ENCODE measurements at regions not wholly inside any gene's neighbourhood (a gene's known extent, or its start where the extent isn't known, plus 50 kb on each side); places are given as distances from the start of the nearest gene placed in this dataset.

- TF ChIP-seq, protein P1, sequence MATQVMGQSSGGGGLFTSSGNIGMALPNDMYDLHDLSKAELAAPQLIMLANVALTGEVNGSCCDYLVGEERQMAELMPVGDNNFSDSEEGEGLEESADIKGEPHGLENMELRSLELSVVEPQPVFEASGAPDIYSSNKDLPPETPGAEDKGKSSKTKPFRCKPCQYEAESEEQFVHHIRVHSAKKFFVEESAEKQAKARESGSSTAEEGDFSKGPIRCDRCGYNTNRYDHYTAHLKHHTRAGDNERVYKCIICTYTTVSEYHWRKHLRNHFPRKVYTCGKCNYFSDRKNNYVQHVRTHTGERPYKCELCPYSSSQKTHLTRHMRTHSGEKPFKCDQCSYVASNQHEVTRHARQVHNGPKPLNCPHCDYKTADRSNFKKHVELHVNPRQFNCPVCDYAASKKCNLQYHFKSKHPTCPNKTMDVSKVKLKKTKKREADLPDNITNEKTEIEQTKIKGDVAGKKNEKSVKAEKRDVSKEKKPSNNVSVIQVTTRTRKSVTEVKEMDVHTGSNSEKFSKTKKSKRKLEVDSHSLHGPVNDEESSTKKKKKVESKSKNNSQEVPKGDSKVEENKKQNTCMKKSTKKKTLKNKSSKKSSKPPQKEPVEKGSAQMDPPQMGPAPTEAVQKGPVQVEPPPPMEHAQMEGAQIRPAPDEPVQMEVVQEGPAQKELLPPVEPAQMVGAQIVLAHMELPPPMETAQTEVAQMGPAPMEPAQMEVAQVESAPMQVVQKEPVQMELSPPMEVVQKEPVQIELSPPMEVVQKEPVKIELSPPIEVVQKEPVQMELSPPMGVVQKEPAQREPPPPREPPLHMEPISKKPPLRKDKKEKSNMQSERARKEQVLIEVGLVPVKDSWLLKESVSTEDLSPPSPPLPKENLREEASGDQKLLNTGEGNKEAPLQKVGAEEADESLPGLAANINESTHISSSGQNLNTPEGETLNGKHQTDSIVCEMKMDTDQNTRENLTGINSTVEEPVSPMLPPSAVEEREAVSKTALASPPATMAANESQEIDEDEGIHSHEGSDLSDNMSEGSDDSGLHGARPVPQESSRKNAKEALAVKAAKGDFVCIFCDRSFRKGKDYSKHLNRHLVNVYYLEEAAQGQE (IDR thresholded peaks at IDR 0.05; ENCODE audit: insufficient read depth in 1 of 2, low read depth in 2 of 2, low read length in 1 of 2) = no peak
- TF ChIP-seq, protein P2, sequence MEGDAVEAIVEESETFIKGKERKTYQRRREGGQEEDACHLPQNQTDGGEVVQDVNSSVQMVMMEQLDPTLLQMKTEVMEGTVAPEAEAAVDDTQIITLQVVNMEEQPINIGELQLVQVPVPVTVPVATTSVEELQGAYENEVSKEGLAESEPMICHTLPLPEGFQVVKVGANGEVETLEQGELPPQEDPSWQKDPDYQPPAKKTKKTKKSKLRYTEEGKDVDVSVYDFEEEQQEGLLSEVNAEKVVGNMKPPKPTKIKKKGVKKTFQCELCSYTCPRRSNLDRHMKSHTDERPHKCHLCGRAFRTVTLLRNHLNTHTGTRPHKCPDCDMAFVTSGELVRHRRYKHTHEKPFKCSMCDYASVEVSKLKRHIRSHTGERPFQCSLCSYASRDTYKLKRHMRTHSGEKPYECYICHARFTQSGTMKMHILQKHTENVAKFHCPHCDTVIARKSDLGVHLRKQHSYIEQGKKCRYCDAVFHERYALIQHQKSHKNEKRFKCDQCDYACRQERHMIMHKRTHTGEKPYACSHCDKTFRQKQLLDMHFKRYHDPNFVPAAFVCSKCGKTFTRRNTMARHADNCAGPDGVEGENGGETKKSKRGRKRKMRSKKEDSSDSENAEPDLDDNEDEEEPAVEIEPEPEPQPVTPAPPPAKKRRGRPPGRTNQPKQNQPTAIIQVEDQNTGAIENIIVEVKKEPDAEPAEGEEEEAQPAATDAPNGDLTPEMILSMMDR (IDR thresholded peaks at IDR 0.05) = no peak
Observed at GRCh38 chr21:28393279-28393678, 599.4 kb downstream of the LTN1 start.
